NCI-H748 (cell line): ENCODE measurements at regions not wholly inside any gene's neighbourhood (a gene's known extent, or its start where the extent isn't known, plus 50 kb on each side); places are given as distances from the start of the nearest gene placed in this dataset.
A peak's percentile ranks its signal among the peaks of the same experiment; 100 is the strongest.

Experiments
- DNase-seq: peaks from one replicate; lab custom pipeline; 2025; ENCODE audit not compliant: unreplicated experiment; lab: John Stamatoyannopoulos, UW

GRCh38 chr7:130990178-130990832 lies 256.3 kb upstream of the KLF14 start:
- no peak for DNase-seq

GRCh38 chr7:130993671-130994365 lies 259.8 kb upstream of the KLF14 start:
- DNase-seq: no peak

- no peak for DNase-seq
Measured at GRCh38 chr7:130994378-130995115, 260.5 kb upstream of the KLF14 start.

GRCh38 chr7:130995252-130996081 lies 261.5 kb upstream of the KLF14 start:
- no peak for DNase-seq

- DNase-seq: no peak
Measured at GRCh38 chr7:130996205-130996832, 262.3 kb upstream of the KLF14 start.

- peak; percentile 90 for DNase-seq
Measured at GRCh38 chr7:130996833-130997231, 262.8 kb upstream of the KLF14 start.

GRCh38 chr7:130998993-130999602 lies 265.1 kb upstream of the KLF14 start:
- DNase-seq: no peak

- DNase-seq: no peak
Measured at GRCh38 chr7:130999926-131000325, 265.9 kb upstream of the KLF14 start.

GRCh38 chr7:131000389-131000788 lies 266.4 kb upstream of the KLF14 start:
- DNase-seq: no peak

GRCh38 chr7:131000873-131001272 lies 266.9 kb upstream of the KLF14 start:
- no peak for DNase-seq

- no peak for DNase-seq
Measured at GRCh38 chr7:131002600-131002999, 268.6 kb upstream of the KLF14 start.

- no peak for DNase-seq
Measured at GRCh38 chr7:131003634-131004033, 269.6 kb upstream of the KLF14 start.

- DNase-seq: no peak
Measured at GRCh38 chr7:131004371-131004770, 270.4 kb upstream of the KLF14 start.

GRCh38 chr7:131007439-131008330 lies 273.7 kb upstream of the KLF14 start:
- DNase-seq: peak; percentile 67

- no peak for DNase-seq
Measured at GRCh38 chr7:131008840-131009711, 275.1 kb upstream of the KLF14 start.

GRCh38 chr7:131010029-131010716 lies 276.2 kb upstream of the KLF14 start:
- no peak for DNase-seq

GRCh38 chr7:131010717-131011431 lies 276.9 kb upstream of the KLF14 start:
- no peak for DNase-seq
